ENCODE measurements at regions not wholly inside any gene's neighbourhood (a gene's known extent, or its start where the extent isn't known, plus 50 kb on each side); places are given as distances from the start of the nearest gene placed in this dataset.

DNA sequence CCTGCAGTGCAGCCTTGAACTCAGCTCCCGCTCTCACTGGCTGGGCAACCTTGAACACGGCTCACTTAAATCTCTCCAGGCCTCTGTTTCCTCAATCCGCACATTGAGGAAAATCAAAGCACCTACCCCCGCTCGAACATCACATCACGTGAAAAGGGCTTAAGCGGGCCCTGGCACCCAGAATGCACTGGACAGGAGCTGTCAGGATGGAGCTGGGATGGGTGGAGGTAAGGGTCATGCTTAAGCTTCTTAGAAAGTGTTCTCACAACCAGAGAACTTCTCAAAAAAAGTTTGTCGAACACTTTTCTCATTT lies 55.7 kb upstream of the MGMT start:
- TF ChIP-seq MAX (IDR thresholded peaks at IDR 0.05), result no peak
- no peak for TF ChIP-seq CTCF (IDR thresholded peaks at IDR 0.05; ENCODE audit: low read depth, low read length, missing input control)
- TF ChIP-seq TAF1 (conservative IDR thresholded peaks at IDR 0.05), result no peak

All from liver (tissue), 3 donors.